HG03520 (cell line): ENCODE measurements at regions not wholly inside any gene's neighbourhood (a gene's known extent, or its start where the extent isn't known, plus 50 kb on each side); places are given as distances from the start of the nearest gene placed in this dataset.
A peak's percentile ranks its signal among the peaks of the same experiment; 100 is the strongest.

Experiments used
- ATAC-seq: cut with Tn5 transposase; IDR thresholded peaks from one replicate; pipeline ENCODE4 v1.9.1; 2021; ENCODE audit warnings: mild to moderate bottlenecking, moderate library complexity; ENCODE audit not compliant: unreplicated experiment

- no peak for ATAC-seq
Measured at GRCh38 chr1:106773206-106773605, 283.3 kb upstream of the PRMT6 start.

DNA sequence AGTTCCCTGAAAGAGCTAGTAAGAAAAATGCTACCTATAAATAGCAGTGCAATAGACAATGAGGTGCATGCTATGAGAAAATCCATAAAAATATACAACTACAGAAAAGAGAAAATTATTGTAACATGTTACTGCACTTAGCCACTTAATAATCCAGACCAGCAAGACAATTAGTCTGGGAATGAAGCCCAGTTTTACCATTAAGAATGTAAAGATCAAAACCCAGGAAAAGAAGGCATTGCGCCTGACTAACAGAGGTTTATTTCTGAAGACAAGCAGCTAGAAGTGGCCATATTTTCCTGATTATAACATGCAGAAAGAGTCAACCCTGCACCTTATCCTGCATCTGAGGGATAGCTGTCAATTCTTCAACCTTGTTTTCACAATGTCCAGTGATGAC, 276.4 kb upstream of the PRMT6 start:
- ATAC-seq: no peak

- no peak for ATAC-seq
Measured at GRCh38 chr1:106780806-106781569, 275.5 kb upstream of the PRMT6 start.

- no peak for ATAC-seq
Measured at GRCh38 chr1:106785176-106785575, 271.3 kb upstream of the PRMT6 start.

- no peak for ATAC-seq
Measured at GRCh38 chr1:106787520-106787919, 269.0 kb upstream of the PRMT6 start.

DNA sequence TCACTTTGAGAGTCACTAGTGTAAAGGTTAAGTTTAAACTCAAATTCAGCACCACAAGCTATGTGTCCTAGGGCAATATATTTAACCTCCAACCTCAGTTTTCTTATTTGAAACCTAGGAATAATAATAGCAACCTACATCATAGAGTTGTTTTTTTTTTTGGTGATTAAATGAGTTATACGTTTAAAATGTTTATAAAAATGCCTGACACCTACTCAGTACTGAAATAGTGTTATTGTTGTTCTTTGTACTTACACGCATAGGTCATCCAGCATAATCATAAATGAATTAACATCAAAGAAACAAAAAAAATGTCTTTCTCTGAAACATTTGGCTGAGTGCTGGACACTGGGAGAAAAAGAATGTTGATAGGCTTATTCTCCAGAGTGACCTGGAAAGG, 266.8 kb upstream of the PRMT6 start:
- no peak for ATAC-seq

GRCh38 chr1:106791041-106791440, 265.4 kb upstream of the PRMT6 start:
- ATAC-seq: no peak

DNA sequence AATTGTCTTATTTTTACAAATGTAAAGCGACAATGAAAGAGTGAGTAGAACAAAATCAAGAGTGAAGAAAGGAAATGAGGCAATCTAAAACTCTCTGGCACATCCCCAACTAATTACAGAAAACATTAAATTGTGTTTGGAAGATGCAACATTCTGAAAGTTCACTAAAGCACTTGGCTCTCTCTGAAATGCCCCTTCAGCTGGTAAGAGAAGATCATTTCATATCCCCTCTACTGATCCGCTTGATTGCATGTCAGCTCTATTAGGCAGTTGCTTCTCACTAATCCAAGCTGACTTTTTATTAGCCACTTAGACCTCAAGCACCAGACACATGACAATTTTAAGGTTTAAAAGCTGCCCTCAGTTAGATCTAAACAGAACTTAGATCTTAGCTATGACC, 262.8 kb upstream of the PRMT6 start:
- ATAC-seq: no peak

DNA sequence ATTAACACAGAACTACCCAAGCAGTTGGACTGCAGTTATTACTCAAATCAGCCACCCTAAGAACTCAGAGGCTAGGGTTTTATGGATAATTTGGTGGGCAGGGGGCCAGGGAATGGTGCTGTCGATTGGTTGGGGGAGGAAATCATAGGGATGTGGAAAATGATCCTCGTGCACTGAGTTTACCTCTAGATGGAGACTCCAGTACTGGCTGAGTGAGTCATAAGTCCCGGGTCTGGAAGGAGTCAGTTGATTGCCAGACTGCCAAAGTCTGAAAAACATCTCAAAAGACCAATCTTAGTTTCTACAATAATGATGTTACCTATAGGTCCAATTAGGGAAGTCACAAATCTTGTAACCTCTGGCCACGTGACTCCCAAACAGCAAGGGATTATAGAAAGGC, 257.5 kb upstream of the PRMT6 start:
- no peak for ATAC-seq

- ATAC-seq: no peak
Measured at GRCh38 chr1:106802181-106802580, 254.3 kb upstream of the PRMT6 start.

- no peak for ATAC-seq
Measured at GRCh38 chr1:106814418-106814817, 242.1 kb upstream of the PRMT6 start.

DNA sequence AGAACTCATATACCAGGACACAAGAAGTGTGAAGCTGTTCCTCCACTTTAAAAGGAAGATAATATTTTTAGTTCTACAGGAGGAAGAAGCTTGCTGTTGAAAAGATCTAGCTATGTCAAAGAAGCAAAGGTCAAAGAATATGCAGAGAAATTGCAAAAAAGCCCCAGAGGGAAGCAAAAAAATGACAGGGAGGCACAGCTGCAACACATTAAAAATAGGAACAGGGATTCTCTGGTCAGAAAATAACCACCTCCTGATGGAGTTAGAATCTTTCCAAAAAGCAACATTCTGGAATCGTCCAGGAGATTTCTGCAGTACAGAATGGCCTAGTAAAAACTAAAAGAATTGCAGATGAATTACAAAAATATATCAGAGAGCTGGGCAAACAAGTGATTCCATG, 238.9 kb upstream of the PRMT6 start:
- ATAC-seq: no peak

DNA sequence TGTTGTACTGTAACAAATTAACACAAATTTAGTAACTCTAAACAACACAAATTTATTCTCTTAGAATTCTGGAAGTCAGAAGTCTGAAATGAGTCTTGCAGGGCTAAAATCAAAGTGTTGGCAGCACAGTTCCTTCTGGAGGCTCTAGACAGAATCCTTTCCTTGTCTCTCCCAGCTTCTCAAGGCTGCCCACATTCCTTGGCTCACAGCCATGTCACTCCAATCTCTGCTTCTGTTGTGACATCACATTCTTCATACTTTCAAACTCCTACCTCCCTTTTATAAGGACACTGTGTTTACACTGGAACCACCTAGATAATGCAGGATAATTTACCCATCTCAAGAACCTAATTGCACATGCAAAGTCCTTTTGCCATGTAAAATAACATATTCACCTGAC, 225.0 kb upstream of the PRMT6 start:
- no peak for ATAC-seq

DNA sequence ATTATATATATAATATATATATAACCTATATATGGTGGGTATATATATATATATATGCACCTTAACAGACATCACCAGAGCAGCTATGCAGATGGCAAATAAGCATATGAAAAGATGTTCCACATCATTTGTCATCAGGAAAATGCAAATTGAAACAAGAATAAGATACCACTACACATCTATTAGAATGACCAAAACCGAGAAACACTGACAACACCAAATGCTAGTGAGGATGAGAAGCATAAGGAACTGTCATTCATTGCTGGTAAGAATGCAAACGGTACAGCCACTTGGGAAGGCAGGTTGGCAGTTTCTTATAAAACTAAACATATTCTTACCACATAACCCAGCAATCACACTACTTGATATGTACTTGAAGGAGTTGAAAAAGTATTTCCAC, 219.8 kb upstream of the PRMT6 start:
- ATAC-seq: peak; percentile 86

DNA sequence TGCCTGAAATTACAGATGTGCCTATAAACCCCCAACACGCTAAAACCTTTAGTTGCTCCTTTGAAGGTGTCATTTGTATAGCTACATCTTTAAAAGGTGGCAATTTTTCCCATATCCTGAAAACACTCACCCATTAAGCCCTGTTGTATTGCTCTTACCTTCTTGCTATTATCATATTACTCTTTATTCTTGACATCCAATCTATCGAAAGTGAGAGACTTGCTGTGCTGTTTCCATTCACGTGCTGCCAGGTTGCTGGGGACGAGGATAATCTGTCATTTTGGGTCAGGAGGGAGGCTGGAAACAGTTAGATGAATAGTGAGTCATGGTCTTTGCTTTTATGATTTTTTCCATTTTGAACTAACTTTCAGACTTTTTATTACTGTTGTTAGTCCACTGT, 213.0 kb upstream of the PRMT6 start:
- no peak for ATAC-seq

GRCh38 chr1:106846656-106847055, 209.8 kb upstream of the PRMT6 start:
- ATAC-seq: peak; percentile 93

DNA sequence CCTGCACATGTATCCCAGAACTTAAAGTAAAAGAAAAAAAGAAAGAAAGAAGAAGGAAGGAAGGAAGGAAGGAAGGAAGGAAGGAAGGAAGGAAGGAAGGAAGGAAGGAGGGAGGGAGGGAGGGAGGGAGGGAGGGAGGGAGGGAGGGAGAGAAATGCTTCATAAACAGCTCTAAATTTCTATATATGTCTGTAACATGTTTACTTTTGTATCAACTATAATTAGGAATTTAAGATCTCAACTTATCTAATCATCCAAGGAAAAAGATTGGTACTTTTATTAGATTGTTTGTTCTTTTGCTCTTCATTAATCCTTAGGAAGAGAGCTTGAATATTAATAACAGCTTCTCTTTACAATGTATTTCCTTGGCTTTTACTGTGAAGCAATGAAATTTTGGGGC, 195.4 kb upstream of the PRMT6 start:
- ATAC-seq: no peak

DNA sequence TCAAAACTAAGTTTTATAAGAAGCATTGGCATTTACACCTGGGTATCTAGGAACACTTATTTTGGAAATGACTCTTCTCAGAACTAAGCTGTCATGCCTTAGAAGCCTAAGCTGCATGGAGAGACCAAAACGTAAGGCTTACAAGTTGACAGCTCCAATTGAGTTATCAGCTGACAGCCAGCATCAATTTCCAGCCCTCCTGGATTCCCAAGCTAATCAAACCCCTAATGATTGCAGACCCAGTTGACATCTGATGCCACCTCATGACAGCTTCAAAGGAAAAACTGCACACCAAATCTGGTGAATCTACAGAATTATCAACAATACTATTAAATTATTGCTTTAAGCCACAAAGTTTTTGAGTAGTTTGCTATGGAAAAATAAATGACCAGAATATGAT, 187.6 kb upstream of the PRMT6 start:
- no peak for ATAC-seq

- ATAC-seq: peak; percentile 76
Measured at GRCh38 chr1:106875622-106876021, 180.9 kb upstream of the PRMT6 start.

GRCh38 chr1:106876384-106876783, 180.1 kb upstream of the PRMT6 start:
- peak; percentile 55 for ATAC-seq

- ATAC-seq: no peak
Measured at GRCh38 chr1:106879538-106879937, 176.9 kb upstream of the PRMT6 start.

- ATAC-seq: no peak
Measured at GRCh38 chr1:106880226-106880625, 176.2 kb upstream of the PRMT6 start.

DNA sequence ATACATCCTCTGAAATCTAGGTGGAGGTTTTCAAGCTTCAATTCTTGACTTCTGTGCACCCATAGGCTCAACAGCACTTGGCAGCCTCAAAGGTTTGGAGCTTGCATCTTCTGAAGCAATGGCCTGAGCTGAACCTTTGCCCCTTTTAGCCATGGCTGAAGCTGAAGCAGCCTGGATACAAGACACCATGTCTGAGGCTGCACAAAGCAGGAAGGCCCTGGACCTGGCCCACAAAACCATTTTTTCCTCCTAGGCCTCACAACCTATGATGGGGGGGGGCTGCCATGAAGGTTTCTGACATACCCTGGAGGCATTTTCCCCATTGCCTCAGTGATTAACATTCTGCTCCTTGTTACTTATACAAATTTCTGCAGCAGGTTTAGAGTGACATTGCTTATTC, 173.3 kb upstream of the PRMT6 start:
- no peak for ATAC-seq
